HL-60 (cell line): ENCODE measurements at regions not wholly inside any gene's neighbourhood (a gene's known extent, or its start where the extent isn't known, plus 50 kb on each side); places are given as distances from the start of the nearest gene placed in this dataset.
"Not testable (repeated sequence)": the region's sequence is repeated elsewhere in the genome, so short reads cannot be mapped to it uniquely, and the experiment has no call there.

Source experiments
- DNase-seq, 2 experiments: peaks; one replicate each; pipeline ENCODE4 v3.0.0-alpha.2; 2010 to 2020; ENCODE audit warnings: low read depth in 1 of 2, low spot score in 1 of 2
- H3K27ac ChIP-seq: fragments of 250-450 bp; sonication (Bioruptor Pico); replicated peaks from 2 replicates; pipeline ENCODE4 v1.5.1; 2020; ENCODE audit warnings: mild to moderate bottlenecking, moderate library complexity
- H3K27me3 ChIP-seq: fragments of 250-450 bp; sonication (Bioruptor Pico); 2 replicates; pipeline ENCODE4 v1.5.1; 2021; ENCODE audit warnings: mild to moderate bottlenecking, moderate library complexity; ENCODE audit not compliant: insufficient read depth, poor library complexity, severe bottlenecking
- H3K4me3 ChIP-seq: replicated peaks from 2 replicates; pipeline ENCODE4 v1.5.1; 2011; ENCODE audit warnings: mild to moderate bottlenecking, control low read depth, low read length; ENCODE audit not compliant: insufficient read depth
- GABPA ChIP-seq: IDR thresholded peaks from 2 replicates; pipeline ENCODE4 v1.6.1; 2012; ENCODE audit warnings: low read depth
- POLR2AphosphoS5 ChIP-seq: IDR thresholded peaks from 2 replicates; pipeline ENCODE4 v1.6.1; 2012; ENCODE audit warnings: low read depth
- REST ChIP-seq: IDR thresholded peaks from 2 replicates; pipeline ENCODE4 v1.6.1; 2012; ENCODE audit warnings: low read depth; ENCODE audit not compliant: insufficient replicate concordance
- SPI1 ChIP-seq: IDR thresholded peaks from 2 replicates; pipeline ENCODE4 v1.6.1; 2012; ENCODE audit warnings: low read depth, mild to moderate bottlenecking, borderline replicate concordance
- TF ChIP-seq, protein P1 (sequence below): IDR thresholded peaks from one replicate; pipeline ENCODE4 v1.5.1; 2011; ENCODE audit warnings: low read length, control low read depth, inconsistent platforms; ENCODE audit not compliant: insufficient read depth

DNA sequence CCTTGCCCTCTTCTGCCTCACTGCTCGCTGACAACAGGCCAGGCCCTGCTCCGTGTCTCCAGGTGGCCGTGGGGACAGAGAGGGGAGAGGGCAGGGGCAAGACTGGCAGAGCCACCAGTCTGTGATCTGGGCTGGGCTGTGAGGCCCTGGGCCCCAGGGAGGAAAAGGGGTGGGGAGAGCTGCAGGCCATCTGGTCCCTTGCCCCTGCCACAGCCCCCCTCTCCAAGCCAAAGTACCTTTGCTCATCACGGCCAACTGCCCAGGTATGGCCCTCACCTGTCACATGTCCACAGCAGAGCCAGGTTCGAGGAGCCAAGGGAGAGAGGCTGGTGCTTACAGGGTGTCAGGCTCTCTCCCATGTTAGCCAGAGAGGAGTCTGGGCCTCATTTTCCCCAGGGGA, 91.4 kb upstream of the LHX1 start:
- TF ChIP-seq SPI1 (no peak), REST (no peak), GABPA (no peak), POLR2AphosphoS5 (no peak)
- TF ChIP-seq, protein P1, sequence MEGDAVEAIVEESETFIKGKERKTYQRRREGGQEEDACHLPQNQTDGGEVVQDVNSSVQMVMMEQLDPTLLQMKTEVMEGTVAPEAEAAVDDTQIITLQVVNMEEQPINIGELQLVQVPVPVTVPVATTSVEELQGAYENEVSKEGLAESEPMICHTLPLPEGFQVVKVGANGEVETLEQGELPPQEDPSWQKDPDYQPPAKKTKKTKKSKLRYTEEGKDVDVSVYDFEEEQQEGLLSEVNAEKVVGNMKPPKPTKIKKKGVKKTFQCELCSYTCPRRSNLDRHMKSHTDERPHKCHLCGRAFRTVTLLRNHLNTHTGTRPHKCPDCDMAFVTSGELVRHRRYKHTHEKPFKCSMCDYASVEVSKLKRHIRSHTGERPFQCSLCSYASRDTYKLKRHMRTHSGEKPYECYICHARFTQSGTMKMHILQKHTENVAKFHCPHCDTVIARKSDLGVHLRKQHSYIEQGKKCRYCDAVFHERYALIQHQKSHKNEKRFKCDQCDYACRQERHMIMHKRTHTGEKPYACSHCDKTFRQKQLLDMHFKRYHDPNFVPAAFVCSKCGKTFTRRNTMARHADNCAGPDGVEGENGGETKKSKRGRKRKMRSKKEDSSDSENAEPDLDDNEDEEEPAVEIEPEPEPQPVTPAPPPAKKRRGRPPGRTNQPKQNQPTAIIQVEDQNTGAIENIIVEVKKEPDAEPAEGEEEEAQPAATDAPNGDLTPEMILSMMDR: no peak
- Histone ChIP-seq H3K27ac (no peak overlapping the region), H3K27me3 (peaks cover 2% of the 10 kb centered on the region), H3K4me3 (no peak overlapping the region)
- no peak for DNase-seq

GRCh38 chr17:36846410-36847292, 90.6 kb upstream of the LHX1 start:
- no peak for TF ChIP-seq SPI1
- TF ChIP-seq REST: no peak
- TF ChIP-seq, protein P1: no peak
- TF ChIP-seq POLR2AphosphoS5: no peak
- TF ChIP-seq GABPA: no peak
- no peak overlapping the region for H3K27ac ChIP-seq
- peaks cover 2% of the 10 kb centered on the region for H3K27me3 ChIP-seq

DNA sequence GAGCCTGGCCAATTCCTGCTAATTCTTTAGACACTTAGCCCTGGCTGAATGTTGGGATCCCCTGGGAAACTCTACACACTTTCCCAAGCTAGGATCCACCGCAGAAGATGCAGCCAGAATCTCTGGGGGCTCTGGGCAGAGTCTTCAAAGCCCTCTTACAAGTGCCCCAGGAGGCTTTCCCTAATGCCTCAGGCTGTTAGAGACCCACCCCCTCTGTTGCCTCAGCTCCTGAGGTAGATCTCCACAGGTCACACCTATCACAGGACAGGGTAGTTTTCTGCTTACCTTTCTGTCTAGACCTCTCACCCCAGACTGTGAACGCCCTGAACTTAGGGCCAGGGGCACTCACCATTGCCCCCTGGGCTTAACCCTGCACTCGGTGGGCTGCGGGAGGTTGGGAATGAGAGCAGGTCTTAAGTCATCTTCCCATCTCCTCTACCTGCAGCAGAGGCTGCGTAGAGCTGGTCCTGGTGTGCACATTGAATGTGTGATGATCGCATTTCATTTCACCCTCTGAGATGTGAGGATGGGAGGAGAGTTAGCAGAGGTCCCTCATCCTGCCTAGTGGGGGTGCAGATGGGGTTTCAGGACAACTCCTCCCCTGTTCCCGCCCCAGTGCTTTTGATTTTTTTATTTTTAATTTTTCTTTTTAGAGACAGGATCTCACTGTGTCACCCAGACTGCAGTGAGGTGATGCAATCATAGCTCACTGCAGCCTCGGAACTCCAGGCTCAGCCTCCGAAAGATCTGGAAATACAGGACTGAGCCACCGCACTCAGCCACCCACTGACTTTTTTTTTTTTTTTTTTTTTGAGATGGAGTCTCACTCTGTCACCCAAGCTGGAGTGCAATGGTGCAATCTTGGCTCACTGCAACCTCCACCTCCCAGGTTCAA, 89.0 kb upstream of the LHX1 start:
- H3K27me3 ChIP-seq: peaks cover 2% of the 10 kb centered on the region
- DNase-seq: no peak
- TF ChIP-seq SPI1 (no peak), REST (no peak), POLR2AphosphoS5 (no peak), GABPA (no peak)
- TF ChIP-seq, protein P1: no peak
- no peak overlapping the region for H3K27ac ChIP-seq
- no peak overlapping the region for H3K4me3 ChIP-seq

More at GRCh38 chr17:36846410-36847292, 90.6 kb upstream of the LHX1 start:
- H3K4me3 ChIP-seq: no peak overlapping the region
- DNase-seq: no peak

DNA sequence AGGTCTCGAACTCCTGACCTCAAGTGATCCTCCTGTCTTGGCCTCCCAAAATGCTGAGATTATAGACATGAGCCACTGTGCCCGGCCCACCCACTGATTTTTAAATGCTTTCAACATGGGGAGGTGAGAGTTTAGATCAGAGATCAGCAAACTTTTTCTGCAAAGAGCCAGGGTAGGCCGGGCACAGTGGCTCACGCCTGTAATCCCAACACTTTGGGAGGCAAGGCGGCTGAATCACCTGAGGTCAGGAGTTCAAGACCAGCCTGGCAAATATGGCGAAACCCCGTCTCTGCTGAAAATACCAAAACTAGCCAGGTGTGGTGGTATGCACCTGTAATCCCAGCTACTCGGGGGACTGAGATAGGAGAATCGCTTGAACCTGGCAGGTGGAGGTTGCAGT, 88.3 kb upstream of the LHX1 start:
- H3K27ac ChIP-seq, H3K27me3 ChIP-seq, H3K4me3 ChIP-seq, DNase-seq: not testable (repeated sequence)
